EH (cell line): ENCODE measurements at regions not wholly inside any gene's neighbourhood (a gene's known extent, or its start where the extent isn't known, plus 50 kb on each side); places are given as distances from the start of the nearest gene placed in this dataset.
"Not testable (repeated sequence)": the region's sequence is repeated elsewhere in the genome, so short reads cannot be mapped to it uniquely, and the experiment has no call there.

ENCODE experiments used
- DNase-seq: peaks from one replicate; pipeline ENCODE4 v3.0.0-alpha.2; 2015; ENCODE audit warnings: low read depth

DNA sequence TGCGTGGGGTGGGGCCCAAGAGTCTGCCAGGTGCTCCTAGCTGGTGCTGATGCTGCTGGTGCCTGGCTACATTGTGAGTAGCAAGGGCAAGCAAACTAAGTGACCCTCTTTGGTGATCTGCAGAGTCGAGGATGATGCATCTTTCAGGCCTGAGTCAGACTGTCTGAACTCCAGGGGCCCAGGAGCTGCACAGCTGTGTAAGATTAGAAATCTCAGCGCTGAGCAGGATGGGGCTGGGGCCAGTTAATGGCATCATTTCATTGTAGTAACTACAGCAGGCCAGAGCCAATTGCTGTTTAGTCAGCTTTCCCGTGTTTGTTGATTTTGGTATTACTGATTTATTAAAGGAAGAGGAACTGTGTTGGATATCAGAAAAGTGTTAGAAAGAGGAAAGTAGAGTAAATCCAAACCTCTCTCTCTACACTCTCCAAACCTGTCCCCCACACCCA is 365.2 kb downstream of the PAX1 start:
- DNase-seq: no peak

DNA sequence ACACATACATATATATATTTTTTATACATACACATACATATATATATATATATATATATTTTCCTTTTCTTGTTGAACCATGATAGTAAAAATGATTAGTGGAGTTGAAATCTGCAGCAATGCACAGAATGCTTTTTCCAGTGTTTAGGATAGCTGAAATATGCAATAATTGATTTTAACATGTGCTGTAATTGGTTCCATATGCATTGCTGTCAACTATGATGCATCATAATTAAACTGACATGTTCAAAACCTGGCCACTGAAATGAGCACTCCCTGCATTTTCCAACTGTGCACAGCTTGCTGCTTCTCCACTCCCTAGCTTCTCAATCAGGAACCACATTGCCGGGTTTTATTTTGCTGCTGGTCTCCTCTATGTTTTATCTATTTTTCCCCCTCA is 358.3 kb downstream of the PAX1 start:
- no peak for DNase-seq

DNA sequence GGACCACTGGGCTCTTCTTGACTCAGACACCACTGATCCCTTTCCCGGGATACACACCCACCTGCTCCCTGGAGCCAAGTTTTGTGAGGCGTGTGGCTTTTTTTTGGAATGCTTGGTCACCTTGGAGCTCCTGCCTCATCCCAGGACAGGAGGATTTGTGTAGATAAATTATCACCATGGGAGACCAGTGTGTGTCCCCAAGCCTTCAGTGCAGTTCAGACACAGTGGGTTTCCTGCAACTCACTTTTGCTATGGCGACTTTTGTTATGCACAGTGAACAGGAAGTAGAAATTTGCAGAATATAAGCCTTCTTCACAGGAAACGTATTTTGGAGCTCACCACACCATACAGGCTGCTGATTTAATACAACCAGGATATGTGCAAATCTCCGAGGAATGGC is 357.4 kb downstream of the PAX1 start:
- no peak for DNase-seq

DNA sequence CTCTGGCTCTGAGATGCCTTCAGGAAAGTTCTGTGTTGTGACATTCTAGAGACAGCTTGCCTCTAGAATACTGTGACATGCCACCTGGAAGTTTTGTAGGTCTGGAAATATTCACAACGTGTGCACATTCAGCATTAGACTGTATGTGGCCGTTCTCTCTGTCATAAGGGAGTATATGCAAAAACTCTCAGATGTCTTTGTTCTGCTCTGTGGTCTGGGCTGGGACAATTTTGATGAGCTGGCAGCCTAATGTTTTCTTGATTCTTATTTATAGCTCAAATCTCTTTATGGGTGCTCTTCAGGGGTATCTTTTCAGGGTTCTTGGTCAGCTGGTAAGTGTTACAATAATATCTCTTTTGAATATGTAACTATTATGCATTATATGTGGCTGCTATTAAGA is 355.1 kb downstream of the PAX1 start:
- DNase-seq: no peak

DNA sequence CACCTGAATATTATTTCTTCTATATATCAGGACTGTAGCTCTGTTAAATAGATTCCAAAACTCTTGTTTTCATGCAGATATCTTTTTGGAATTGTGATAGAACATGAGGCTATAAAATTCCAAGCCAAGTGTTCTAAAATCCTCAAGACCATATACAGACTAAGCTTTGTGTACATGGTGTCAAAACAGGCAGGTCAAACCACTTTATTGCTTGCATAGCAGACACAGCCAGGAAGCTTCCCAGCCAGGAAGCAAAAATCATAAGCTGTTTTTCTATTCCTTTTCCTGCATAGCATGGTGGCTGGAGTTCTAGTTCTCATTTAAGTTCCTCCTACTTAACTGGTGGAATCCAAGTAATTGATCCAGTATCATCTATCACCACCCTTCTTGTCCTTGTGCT is 353.3 kb downstream of the PAX1 start:
- no peak for DNase-seq

DNA sequence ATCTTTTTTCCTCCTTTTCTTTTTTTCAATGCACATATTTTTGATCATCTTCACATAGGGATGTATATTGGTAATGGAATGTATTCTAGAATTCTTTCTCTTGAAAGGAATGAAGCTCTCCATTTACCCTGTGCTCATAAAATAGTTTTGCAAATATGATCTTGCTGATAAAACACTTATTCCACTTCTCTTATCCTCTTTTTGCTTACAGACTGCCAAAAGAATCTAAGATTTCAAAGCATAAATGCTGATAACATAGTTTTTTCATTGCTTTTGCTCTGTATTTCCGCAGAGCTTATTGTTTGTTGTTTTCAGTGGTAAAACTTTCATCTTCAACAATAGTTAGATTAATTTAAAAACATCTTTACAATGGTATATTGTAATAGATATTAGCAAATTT is 350.5 kb downstream of the PAX1 start:
- no peak for DNase-seq

DNA sequence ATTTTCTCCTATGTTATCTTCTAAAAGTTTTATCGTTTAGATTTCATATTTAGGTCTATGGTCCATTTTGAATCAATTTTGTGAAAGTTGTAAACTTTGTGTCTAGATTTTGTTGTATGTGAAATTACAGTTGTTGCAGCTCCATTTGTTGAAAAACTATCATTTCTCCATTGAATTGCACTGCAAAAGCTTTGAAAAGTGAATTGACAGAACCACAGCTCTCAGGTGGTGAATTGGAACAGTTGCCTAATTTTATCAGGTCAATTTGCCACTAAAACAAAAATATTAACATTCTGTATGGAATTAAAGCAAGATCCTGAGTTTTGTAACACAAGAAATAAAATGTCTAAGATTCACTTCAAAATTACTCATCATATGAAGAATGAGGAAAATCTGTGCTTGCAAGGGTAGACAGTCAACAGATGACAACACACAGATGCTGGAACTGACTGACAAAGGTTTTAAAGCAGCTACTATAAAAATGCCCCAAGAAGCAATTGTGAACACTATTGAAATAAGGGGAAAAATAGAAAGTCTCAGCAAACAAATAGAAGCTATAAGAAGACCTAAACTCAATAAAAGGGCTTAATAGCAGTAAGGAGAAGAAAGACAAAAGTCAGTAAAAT is 346.7 kb downstream of the PAX1 start:
- DNase-seq: no peak

DNA sequence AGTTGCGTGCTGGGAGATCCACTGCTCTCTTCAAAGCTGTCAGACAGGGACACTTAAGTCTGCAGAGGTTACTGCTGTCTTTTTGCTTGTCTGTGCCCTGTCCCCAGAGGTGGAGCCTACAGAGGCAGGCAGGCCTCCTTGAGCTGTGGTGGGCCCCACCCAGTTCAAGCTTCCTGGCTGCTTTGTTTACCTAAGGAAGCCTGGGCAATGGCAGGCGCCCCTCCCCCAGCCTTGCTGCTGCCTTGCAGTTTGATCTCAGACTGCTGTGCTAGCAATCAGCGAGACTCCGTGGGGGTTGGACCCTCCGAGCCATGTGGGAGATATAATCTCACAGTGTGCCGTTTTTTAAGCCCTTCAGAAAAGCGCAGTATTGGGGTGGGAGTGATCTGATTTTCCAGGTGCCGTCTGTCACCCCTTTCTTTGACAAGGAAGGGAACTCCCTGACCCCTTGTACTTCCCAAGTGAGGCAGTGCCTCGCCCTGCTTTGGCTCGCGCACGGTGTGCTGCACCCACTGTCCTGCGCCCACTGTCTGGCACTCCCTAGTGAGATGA is 340.6 kb downstream of the PAX1 start:
- not testable (repeated sequence) for DNase-seq

DNA sequence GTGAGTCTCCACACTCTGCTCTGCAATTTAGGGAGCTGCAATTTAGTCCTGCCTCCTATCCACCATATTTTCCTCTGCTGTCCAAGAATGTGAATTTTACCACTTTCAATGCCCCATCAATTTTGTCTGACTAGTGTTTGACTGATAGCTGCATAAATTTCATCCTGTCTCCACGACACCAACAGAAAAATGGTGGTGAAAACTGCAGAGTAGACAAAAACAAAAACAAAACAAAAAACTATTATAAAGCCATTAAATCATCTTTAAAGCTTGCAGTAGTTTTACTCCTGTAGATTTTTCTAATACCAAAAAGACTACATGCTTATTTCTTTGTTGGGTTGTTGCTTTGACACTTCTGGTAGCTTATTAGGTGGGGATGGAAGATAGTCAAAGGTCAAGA is 322.0 kb downstream of the PAX1 start:
- no peak for DNase-seq

DNA sequence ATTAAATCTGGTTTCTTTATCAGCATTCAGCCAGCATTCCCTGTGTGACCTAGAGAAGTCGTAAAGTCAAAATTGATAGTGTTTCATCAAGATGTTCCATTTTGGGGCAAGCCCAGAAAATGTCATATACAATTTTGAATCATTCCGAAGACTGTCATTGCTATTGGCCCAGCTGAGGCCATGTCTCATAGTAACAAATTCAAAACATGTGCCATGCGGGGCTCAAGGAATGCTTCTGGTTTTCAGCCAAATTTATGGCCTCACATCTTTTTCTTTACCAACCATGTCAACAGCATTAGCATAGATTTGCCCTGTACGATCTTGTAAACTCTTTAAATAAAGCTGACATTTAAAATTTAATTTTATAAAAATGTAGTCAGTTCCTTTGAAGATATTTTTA is 314.7 kb downstream of the PAX1 start:
- no peak for DNase-seq

DNA sequence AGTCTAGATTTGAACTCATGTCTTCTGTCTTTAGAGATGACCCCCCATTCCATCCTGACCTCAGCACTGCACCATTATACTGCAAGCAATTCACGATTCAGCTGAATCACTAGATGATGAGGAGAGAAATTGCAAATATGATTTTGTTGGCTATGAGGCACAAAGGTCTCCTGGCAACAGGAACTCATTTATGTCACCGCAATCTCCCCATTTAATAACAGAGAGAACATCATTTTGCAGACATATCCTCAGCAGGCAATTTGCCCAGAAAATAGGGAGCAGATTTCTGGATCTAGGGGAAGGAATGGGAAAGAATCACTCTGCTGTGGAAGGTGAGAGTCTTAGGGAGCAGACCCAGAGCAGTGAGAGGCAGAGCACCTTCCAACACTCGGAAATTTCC is 303.0 kb downstream of the PAX1 start:
- no peak for DNase-seq

DNA sequence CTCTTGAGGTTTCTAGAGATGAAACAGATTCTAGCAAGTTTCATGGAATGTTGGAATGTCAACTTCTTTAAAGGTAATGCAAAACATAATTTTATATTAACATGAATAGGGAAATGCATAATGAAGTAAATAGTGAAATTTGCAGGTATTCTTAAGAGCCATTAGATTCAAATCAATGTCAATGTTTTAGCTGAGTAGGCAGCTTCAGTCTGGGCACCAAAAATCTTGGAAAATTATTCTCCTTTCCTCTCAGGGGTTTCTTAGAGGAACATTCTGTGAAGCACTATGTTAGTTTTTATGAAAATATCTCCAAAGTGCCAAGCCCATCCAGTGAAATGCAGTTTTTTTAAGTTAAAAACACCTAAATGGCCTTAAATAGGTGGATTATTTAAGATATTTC is 300.8 kb downstream of the PAX1 start:
- DNase-seq: no peak

DNA sequence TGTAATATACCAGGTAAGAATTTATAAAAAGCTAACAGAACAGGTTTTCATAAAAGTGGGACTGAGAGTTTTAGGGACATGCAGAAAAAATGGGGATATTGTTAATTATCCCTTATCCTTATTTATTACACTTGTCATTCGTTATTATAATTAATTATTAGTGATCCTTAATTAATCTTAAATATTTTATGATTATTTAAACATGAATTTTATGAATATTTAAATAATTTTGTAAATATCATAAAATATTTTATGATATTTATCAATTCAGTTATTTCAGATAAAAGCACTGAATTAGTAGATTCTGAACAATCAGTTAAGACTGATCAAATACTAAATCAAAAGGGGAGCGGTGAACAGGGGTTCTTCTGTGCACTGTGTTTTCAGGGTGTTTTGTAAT is 300.1 kb downstream of the PAX1 start:
- no peak for DNase-seq

DNA sequence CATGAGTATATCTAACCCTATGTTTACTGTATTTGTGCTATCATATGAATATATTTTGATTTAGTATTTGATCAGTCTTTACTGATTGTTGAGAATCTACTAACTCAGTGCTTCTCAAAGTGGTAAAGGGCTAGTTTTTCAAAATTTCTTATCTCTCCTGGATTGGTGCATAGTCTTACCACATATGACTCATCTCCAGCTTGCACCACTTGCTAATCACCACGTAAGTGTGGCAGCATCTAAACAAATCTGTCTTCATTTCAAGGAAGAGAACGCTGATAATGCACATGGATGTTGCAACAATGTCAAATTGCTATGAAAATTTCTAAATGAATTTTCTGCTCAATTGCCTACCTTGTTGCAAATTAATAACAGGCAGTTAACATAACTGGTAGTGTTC is 299.5 kb downstream of the PAX1 start:
- DNase-seq: no peak

DNA sequence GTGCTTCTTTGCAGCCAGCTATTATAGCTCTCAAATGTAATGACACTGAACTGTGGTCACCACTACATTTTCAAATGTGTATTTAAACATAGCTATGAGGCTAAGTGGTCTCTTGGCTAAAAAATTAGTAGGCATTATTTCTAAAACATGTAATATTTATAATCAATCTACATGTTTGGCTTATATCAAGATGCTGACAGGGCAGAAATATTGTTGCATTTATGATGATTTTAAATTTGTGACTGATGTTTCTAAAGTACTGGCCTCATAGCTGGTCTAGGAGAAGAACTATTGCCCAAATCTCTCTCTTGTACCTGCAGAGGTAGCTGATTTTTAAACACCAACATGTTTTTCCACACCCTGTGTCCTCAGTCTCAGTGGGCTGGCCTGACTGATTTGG is 298.2 kb downstream of the PAX1 start:
- no peak for DNase-seq

DNA sequence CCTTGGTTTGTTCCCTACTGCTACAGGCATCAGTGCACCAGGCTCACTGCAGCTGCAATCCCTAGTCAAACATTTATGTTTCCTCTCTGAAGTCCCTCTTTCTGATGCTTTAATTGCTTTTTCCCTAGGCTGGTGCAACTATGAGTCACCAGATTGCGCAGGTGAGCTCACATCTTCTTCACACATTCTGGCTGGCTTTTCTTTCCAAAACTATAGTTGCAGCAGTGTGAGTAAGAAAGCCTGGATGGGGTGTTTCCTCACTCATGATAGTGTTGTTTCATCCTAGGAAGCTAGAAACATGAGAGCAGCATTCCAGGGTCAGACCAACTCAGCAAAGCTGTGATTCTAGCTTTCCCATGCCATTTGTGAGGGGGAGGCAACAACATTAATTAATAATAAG is 296.4 kb downstream of the PAX1 start:
- DNase-seq: no peak

DNA sequence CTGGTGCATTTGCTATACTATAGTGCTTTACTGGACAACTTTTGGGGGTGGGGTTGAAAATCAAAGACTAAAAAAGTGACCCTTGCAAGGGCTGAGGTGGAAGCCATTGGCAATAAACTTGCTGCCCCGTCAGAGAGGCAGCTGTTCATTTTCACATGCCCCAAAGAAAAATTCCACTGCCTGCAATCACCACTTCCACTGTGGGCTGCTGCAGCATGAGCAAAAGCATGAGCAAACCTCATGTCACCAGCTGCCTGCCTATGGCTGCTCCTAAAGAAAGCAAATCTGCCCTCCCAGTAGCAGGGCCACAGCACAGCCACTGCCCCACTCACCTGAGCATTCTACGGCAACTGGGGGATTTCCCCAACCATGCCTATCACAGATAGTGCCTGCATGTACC is 290.0 kb downstream of the PAX1 start:
- no peak for DNase-seq

DNA sequence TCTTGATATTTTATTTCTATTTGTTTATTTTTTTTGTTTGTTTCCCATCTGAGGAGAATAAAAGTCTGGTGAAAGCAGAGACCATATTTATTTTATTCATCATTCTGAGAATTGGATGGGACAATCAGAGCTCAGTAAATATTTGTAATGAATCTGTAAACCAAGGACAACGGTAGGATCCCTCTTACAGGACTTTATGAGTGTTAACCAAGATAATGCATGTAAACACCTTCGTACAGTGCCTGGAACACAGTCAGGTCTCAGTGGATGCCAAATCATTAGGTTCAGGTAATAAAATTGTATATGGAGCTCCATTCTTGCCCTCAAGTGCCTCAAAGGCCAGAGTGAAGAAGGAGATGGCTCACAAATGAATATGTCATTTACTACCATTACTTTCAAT is 288.7 kb downstream of the PAX1 start:
- no peak for DNase-seq

DNA sequence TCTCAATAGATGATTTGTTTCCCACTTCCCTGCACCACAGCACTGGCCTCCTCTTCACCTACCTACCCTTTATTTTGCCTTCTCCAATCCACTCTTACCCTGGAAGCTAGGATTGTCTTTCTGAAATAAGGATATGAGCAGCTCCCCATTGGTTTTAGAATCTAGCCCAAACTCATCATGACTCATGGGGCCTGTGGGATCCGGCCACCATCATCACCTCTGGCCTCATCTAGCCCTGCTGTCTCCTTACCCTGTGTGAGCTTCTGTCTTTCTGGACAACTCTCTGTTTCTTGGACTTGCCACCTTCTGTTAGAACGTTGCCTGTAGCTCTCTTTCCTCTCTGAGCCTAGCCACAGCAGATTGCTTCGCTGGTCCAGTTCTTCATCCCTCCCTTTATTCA is 277.1 kb downstream of the PAX1 start:
- DNase-seq: no peak

DNA sequence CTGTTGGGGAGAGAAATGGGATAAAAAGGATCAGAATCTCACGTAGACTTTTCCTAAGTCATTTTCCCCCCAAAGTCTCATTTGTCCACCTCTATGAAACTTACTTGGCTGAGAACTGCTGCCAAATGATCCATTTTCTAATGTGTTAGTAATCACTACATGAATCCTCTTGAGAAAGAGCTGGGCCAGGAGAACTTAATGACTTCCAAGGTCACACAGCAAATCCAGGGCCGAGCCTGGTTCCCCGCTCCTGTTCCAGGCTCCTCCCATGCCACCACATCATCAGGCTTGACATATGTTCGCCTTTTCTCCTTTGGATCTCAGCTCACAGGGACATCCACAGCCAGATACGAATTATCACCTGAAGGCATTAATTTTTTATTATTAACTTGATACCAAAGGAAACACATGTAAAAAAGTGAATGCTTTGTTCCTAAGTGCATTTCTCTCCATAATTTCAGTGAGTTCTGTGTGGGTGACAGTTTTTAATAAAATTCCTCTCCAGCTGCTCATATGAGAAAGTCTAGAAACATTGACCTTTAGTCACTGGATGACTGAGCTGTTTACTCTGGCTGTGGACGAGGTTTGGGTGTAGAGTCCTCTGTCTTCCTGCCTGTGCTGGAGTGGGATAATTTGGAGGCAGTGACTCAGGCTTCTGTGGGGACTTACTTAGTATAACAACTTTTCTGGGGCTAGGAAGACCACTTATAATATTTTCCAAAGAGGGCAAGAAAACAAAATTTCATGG is 276.3 kb downstream of the PAX1 start:
- DNase-seq: no peak

DNA sequence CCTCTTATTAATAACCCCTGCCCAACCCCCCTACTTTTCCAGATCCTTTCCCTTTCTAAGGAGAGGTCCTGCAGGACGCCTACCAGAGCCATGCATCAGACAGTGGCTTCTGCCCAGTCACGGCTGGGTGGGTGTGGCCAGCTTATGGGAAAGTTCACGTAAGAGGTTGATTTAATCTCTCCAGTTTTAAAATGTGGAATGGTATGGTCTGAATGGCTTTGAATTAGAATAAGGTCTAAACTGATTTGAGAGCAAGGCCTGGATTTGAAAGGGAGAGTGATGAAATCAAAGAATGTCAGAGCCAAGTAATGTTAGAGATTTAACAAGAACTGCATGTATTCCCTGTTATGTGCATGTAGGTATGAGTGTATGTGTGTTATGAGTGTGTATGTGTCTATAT is 275.7 kb downstream of the PAX1 start:
- DNase-seq: no peak

DNA sequence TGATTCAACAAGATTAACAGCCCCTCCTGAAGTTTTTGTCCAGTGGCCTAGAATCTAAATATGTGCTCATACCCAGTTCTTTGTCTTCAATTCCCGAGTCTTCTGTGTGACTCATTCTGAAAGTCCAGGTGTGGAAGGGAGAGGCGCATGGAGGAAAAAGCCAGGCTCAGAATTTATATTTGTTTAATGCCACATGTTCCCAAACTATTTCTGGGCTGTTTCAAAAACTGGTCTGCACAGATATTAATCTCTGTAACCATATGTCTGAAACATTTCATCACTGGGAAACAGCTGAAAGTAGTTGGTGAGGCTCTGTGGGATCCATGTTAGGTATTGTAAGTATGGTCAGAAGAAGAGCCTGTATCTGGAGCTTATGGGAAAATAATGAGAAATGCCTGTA is 266.0 kb downstream of the PAX1 start:
- DNase-seq: no peak

DNA sequence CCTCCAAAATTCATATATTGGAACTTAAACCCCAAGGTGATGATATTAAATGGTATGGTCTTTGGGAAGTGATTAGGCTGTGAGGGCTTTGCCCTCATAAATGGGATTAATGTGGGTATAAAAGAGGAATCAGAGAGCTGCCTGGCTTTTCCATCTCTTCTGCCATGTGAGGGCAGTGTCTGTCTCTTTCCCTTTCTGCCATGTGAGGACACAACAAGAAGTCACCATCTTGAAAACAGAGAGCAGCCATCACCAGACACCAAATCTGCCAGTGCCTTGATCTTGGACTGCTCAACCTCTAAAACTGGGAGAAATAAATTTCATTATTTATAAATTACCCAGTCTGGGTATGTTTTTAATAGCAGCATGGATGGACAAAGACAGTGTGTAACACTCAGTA is 263.0 kb downstream of the PAX1 start:
- no peak for DNase-seq

DNA sequence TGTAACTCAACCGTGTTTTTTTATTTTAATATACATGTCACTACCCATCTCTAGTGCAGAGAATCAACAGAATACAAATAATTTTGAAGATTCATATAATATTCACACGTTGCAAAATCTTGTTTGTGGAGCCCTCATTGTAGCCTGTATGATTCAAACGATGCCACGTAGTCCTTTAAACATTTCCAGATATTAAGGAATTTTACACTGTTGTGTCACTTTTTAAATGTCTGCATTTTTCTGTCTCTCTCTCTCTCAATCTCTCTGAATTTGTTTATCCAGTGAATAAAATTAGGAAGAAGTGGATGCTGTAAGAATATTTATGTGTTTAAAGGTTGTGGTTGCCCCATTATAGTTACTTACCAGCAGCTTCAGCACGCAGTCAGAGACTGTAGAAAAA is 262.0 kb downstream of the PAX1 start:
- no peak for DNase-seq
